ENCODE measurements at regions not wholly inside any gene's neighbourhood (a gene's known extent, or its start where the extent isn't known, plus 50 kb on each side); places are given as distances from the start of the nearest gene placed in this dataset.

DNA sequence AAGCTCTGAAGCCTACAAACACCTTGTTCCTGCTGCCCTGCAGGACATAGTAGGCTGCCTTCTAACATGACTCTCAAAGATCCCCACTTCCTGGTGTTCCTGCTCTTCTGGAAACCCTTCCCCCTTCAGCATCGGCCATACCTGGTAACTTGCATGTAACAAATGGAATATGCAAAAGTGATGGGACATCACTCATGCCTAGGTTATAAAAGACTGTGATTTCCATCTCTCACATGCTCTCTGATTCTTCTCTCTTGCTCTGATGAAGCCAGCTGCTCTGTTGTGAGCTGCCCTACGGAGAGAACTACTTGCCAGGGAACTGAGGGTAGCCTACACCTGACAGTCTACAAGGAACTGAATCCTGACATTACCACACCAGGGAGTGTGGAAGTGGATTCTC is 72.9 kb upstream of the IRX6 start:
- TF ChIP-seq, protein P1, sequence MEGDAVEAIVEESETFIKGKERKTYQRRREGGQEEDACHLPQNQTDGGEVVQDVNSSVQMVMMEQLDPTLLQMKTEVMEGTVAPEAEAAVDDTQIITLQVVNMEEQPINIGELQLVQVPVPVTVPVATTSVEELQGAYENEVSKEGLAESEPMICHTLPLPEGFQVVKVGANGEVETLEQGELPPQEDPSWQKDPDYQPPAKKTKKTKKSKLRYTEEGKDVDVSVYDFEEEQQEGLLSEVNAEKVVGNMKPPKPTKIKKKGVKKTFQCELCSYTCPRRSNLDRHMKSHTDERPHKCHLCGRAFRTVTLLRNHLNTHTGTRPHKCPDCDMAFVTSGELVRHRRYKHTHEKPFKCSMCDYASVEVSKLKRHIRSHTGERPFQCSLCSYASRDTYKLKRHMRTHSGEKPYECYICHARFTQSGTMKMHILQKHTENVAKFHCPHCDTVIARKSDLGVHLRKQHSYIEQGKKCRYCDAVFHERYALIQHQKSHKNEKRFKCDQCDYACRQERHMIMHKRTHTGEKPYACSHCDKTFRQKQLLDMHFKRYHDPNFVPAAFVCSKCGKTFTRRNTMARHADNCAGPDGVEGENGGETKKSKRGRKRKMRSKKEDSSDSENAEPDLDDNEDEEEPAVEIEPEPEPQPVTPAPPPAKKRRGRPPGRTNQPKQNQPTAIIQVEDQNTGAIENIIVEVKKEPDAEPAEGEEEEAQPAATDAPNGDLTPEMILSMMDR (IDR thresholded peaks at IDR 0.05; ENCODE audit: insufficient read depth, low read depth, low read length), result no peak
- POLR2A ChIA-PET, result no interaction called here
- Histone ChIP-seq H3K36me3 (ENCODE audit: control insufficient read depth, insufficient read depth, low read length) (no peaks in the 10 kb centered on the region), H3K4me3 (ENCODE audit: low read depth, low read length) (no peak overlapping the region), H3K27me3 (ENCODE audit: control insufficient read depth, insufficient read depth, low read length) (no peaks in the 10 kb centered on the region)
- no peak for DNase-seq (ENCODE audit: low read depth)
- CTCF ChIA-PET, result no interaction called here

DNA sequence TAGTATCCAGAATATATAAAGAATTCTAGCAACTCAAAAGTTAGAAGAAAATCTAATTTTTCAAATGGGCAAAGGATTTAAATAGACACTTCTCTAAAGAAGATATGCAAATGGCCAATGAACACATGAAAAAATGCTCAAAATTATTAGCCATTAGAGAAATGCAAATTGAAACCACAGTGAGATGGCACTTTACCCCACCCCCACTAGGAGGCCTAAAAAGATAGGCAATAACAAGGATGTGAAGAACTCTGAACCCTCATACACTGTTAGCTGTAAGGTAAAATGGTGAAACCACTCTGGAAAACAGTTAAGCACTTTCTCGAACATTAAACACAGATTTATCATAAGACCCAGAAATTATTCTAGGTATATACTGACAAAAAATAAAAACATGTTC is 71.4 kb upstream of the IRX6 start:
- Histone ChIP-seq H3K36me3 (ENCODE audit: control insufficient read depth, insufficient read depth, low read length) (no peaks in the 10 kb centered on the region), H3K4me3 (ENCODE audit: low read depth, low read length) (no peak overlapping the region), H3K27me3 (ENCODE audit: control insufficient read depth, insufficient read depth, low read length) (no peaks in the 10 kb centered on the region)
- ChIA-PET CTCF (interaction anchor here (0.6 kb wide), 1 partner anchor 36 kb away, joined by 5 read pairs; no protein-coding TSS in a partner anchor), POLR2A (no interaction called here)
- DNase-seq (ENCODE audit: low read depth), result no peak
- TF ChIP-seq, protein P1 (IDR thresholded peaks at IDR 0.05; ENCODE audit: insufficient read depth, low read depth, low read length), result no peak

DNA sequence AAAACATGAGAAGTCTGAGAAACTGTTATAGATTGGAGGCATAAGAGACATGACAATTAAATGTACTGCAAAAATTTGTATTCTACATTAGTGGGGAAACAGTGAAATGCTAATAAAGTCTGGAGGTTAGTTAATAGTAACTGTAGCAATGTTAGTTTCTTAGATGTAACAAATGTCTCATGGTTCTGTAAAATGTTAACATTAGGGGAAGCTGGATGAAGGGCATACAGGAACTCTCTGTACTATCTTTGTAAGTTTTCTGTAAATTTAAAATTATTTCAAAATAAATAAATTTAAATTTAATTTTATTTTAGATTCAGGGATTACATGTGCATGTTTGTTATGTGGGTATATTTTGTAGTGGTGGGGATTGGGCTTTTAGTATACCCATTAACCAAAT is 70.0 kb upstream of the IRX6 start:
- ChIA-PET CTCF (no interaction called here), POLR2A (no interaction called here)
- Histone ChIP-seq H3K4me3 (ENCODE audit: low read depth, low read length) (no peak overlapping the region), H3K27me3 (ENCODE audit: control insufficient read depth, insufficient read depth, low read length) (no peaks in the 10 kb centered on the region), H3K36me3 (ENCODE audit: control insufficient read depth, insufficient read depth, low read length) (no peaks in the 10 kb centered on the region)
- TF ChIP-seq, protein P1 (IDR thresholded peaks at IDR 0.05; ENCODE audit: insufficient read depth, low read depth, low read length), result no peak
- DNase-seq (ENCODE audit: low read depth), result no peak

DNA sequence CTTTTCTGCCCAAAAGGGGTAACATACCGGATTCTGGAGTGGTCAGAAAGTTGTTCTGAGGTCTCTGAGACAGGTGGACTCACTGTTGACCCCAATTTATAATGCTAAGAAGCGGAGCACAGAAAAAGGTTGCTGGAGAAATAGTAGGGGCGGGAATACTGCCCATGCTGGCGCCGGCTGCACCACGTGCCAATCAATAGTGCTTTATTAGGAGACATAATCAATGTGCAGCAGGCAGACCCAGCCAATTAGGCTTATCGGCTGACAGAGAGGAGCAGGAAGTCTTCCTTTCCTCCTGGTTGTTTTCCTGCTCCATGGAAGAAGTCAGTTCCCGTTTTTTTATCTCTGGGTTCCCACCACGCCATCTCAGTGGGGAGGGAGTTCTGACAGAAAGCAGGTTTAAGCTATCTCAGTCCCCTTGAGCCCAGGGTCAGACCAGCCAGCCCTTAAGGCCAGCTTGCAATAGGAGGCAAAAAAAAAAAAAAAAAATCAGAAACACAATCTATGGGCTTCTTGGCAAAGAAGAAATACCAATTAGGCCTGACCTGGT is 68.2 kb upstream of the IRX6 start:
- CTCF ChIA-PET, result no interaction called here
- no peak for DNase-seq (ENCODE audit: low read depth)
- H3K36me3 ChIP-seq (ENCODE audit: control insufficient read depth, insufficient read depth, low read length), result no peaks in the 10 kb centered on the region
- TF ChIP-seq, protein P1 (IDR thresholded peaks at IDR 0.05; ENCODE audit: insufficient read depth, low read depth, low read length), result no peak
- no peak overlapping the region for H3K4me3 ChIP-seq (ENCODE audit: low read depth, low read length)
- no peaks in the 10 kb centered on the region for H3K27me3 ChIP-seq (ENCODE audit: control insufficient read depth, insufficient read depth, low read length)
- POLR2A ChIA-PET, result no interaction called here

DNA sequence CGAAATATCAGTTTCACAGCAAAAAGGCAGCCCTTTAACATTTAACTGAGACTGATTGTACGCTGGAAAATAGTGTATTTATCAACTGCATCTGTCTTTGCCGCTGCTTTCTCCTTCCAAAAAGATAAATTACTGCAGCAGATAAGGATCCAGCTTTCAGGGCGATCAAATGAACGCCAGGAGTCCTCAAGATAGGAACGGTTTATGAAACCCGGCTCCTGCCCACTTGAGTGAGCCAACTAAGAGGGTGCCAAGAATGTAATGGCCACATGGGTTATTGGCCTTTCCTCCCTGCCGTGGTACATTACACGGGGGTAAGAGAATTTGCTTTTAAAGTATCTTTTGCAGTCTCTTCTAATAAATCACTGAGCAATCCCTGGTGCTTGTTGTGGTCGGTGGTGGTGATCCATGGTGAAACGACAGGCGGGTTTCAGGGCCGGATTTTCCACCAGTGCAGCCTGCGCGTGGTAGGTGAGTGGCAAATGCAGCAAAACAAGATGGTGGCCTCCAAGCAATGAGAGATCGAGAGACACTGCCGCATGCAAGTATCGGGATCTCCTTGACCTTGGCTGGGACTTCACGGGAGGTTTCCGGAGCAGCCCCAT is 67.5 kb upstream of the IRX6 start:
- TF ChIP-seq, protein P1 (IDR thresholded peaks at IDR 0.05; ENCODE audit: insufficient read depth, low read depth, low read length), result no peak
- no peak overlapping the region for H3K4me3 ChIP-seq (ENCODE audit: low read depth, low read length)
- no peak for DNase-seq (ENCODE audit: low read depth)
- ChIA-PET POLR2A (no interaction called here), CTCF (interaction anchor here (1.3 to 1.6 kb wide), 2 partner anchors 10 to 13 kb away, joined by 4 to 5 read pairs; no protein-coding TSS in a partner anchor)
- H3K36me3 ChIP-seq (ENCODE audit: control insufficient read depth, insufficient read depth, low read length), result no peaks in the 10 kb centered on the region
- no peaks in the 10 kb centered on the region for H3K27me3 ChIP-seq (ENCODE audit: control insufficient read depth, insufficient read depth, low read length)

Data from BJ (cell line).